GM12878 (cell line): ENCODE measurements at regions not wholly inside any gene's neighbourhood (a gene's known extent, or its start where the extent isn't known, plus 50 kb on each side); places are given as distances from the start of the nearest gene placed in this dataset.

Source experiments
- BHLHE40 ChIP-seq, 2 experiments: fragments of 450-650 bp in 1 of 2; IDR thresholded peaks; 2 replicates each; pipeline ENCODE4 v1.6.1; 2011 to 2017; ENCODE audit warnings: low read depth in 2 of 2, borderline replicate concordance in 1 of 2, improper control_type of control experiment in 1 of 2, low read length in 1 of 2, mild to moderate bottlenecking in 1 of 2
- CTCF ChIP-seq, 3 experiments: IDR thresholded peaks in 2 of 3; conservative IDR thresholded peaks in 1 of 3; 2 replicates each; pipeline ENCODE4 v1.5.1; 2011; ENCODE audit warnings: low read depth in 3 of 3, low read length in 3 of 3, mild to moderate bottlenecking in 3 of 3, control low read depth in 2 of 3, moderate library complexity in 2 of 3, inconsistent platforms in 1 of 3, mixed read lengths in 1 of 3; ENCODE audit not compliant: control insufficient read depth in 2 of 3, insufficient read depth in 1 of 3; ENCODE audit errors: extremely low read depth in 1 of 3
- EP300 ChIP-seq, 2 experiments: fragments of 150-350 bp in 1 of 2; IDR thresholded peaks; 2 replicates each; pipeline ENCODE4 v1.6.1; 2011 to 2012; ENCODE audit warnings: low read depth in 2 of 2, low read length in 2 of 2, borderline replicate concordance in 1 of 2, improper control_type of control experiment in 1 of 2, inconsistent platforms in 1 of 2; ENCODE audit not compliant: control insufficient read depth in 1 of 2
- ESRRA ChIP-seq: IDR thresholded peaks from 2 replicates; pipeline ENCODE4 v1.6.1; 2012; ENCODE audit warnings: mild to moderate bottlenecking, low read length, improper control_type of control experiment
- HCFC1 ChIP-seq: fragments of 150-350 bp; IDR thresholded peaks from 2 replicates; pipeline ENCODE4 v1.6.1; 2014; ENCODE audit warnings: low read length
- HDAC6 ChIP-seq: fragments of 200-600 bp; sonication (generic); IDR thresholded peaks from one replicate; pipeline ENCODE4 v1.8.0; 2017; ENCODE audit warnings: antibody characterized with exemption; ENCODE audit not compliant: unreplicated experiment
- NFIC ChIP-seq: IDR thresholded peaks from 2 replicates; pipeline ENCODE4 v1.6.1; 2012; ENCODE audit warnings: low read depth, mild to moderate bottlenecking, inconsistent platforms, low read length, moderate library complexity
- POLR2A ChIP-seq: IDR thresholded peaks from 2 replicates; pipeline ENCODE4 v1.6.1; 2011; ENCODE audit warnings: low read depth, mild to moderate bottlenecking, low read length
- SMC3 ChIP-seq: IDR thresholded peaks from 2 replicates; pipeline ENCODE4 v1.6.1; 2011; ENCODE audit warnings: low read length, improper control_type of control experiment, borderline replicate concordance
- SREBF2 ChIP-seq: IDR thresholded peaks from 2 replicates; pipeline ENCODE4 v1.6.1; 2012; ENCODE audit warnings: mild to moderate bottlenecking, low read length
- TCF12 ChIP-seq: IDR thresholded peaks from 2 replicates; pipeline ENCODE4 v1.6.1; 2011; ENCODE audit warnings: low read depth, mild to moderate bottlenecking, low read length

- TF ChIP-seq EP300 (IDR thresholded peaks at IDR 0.05; ENCODE audit: borderline replicate concordance in 1 of 2, control insufficient read depth in 1 of 2, low read depth in 2 of 2, low read length in 2 of 2) (no peak), ESRRA (no peak), CTCF (IDR thresholded peaks at IDR 0.05 in 2 of 3, conservative IDR thresholded peaks at IDR 0.05 in 1 of 3; ENCODE audit: control insufficient read depth in 2 of 3, extremely low read depth in 1 of 3, insufficient read depth in 1 of 3, low read depth in 3 of 3, low read length in 3 of 3) (no peak), SMC3 (no peak), HDAC6 (no peak), SREBF2 (no peak), BHLHE40 (IDR thresholded peaks at IDR 0.05; ENCODE audit: borderline replicate concordance in 1 of 2, low read depth in 2 of 2, low read length in 1 of 2) (no peak), NFIC (no peak), HCFC1 (no peak), TCF12 (no peak), POLR2A (no peak)
Measured at GRCh38 chr4:3648195-3648594, 116.0 kb upstream of the LRPAP1 start.
